ENCODE measurements at regions not wholly inside any gene's neighbourhood (a gene's known extent, or its start where the extent isn't known, plus 50 kb on each side); places are given as distances from the start of the nearest gene placed in this dataset.

GRCh38 chr1:242728696-242729095 lies 204.2 kb upstream of the PLD5 start:
- Histone ChIP-seq H3K4me1 (no peaks in the 10 kb centered on the region), H3K9me3 (peaks cover 0 to 20% (median 0%) of the 10 kb centered on the region in 8 donors), H3K27ac (no peak overlapping the region), H3K27me3 (replicated peaks in 1 of 7) (no peaks in the 10 kb centered on the region), H3K36me3 (no peaks in the 10 kb centered on the region), H3K4me3 (no peak overlapping the region)
- TF ChIP-seq POLR2A (IDR thresholded peaks at IDR 0.05) (no peak), POLR2AphosphoS5 (IDR thresholded peaks at IDR 0.05) (no peak)
- TF ChIP-seq, protein P1, sequence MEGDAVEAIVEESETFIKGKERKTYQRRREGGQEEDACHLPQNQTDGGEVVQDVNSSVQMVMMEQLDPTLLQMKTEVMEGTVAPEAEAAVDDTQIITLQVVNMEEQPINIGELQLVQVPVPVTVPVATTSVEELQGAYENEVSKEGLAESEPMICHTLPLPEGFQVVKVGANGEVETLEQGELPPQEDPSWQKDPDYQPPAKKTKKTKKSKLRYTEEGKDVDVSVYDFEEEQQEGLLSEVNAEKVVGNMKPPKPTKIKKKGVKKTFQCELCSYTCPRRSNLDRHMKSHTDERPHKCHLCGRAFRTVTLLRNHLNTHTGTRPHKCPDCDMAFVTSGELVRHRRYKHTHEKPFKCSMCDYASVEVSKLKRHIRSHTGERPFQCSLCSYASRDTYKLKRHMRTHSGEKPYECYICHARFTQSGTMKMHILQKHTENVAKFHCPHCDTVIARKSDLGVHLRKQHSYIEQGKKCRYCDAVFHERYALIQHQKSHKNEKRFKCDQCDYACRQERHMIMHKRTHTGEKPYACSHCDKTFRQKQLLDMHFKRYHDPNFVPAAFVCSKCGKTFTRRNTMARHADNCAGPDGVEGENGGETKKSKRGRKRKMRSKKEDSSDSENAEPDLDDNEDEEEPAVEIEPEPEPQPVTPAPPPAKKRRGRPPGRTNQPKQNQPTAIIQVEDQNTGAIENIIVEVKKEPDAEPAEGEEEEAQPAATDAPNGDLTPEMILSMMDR (IDR thresholded peaks at IDR 0.05 in 8 of 11, conservative IDR thresholded peaks at IDR 0.05 in 3 of 11), result no peak
- intact Hi-C loops (cut with DNase I; ENCODE audit: low total_unique reads), result no loop called here
- DNase-seq, result no peak
- 83 to 89% (median 87%) methylated on average over 4 of the region's 4 CpGs for WGBS, 5 donors

DNA sequence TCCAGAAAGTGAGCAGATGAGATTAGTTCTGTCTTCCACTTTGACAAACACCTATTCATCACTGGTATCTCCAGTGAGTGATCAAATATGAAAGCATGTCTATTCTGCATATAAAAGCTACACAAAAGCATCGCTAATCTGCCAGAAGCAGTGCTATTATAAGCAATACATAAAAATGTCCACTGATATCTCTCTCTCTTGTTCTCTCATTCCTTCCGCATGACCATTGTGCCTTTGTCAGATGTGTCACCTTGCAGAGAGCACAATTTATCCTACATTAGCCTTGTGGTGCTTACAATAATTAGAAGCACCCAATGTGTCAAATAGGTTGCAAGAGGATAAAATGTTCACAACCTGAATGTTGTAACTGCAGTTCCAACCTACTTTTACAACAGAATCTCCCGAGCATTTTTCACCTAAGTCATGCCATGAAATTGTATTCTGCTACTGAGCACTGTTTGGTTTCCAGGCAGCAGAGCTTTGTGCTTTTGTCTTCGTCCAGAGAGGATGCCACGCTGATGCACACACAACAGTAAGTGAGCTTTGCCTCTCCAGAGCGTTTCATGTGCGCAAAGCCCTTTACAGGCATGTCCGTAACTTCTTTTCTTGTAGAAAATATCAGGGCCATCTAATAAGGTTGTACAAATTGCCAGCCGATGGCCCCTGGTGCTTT lies 198.7 kb upstream of the PLD5 start:
- no peak overlapping the region for H3K4me3 ChIP-seq
- H3K9me3 ChIP-seq, result peaks cover 0 to 11% (median 0%) of the 10 kb centered on the region in 8 donors
- no peaks in the 10 kb centered on the region for H3K4me1 ChIP-seq
- intact Hi-C loops (cut with DNase I; ENCODE audit: low total_unique reads), result no loop called here
- no peaks in the 10 kb centered on the region for H3K27me3 ChIP-seq (replicated peaks in 1 of 7)
- no peak overlapping the region for H3K27ac ChIP-seq
- DNase-seq, result no peak
- WGBS, 5 donors, result 83 to 91% (median 86%) methylated on average over 9 of the region's 9 CpGs
- no peaks in the 10 kb centered on the region for H3K36me3 ChIP-seq
- TF ChIP-seq, protein P1 (IDR thresholded peaks at IDR 0.05 in 8 of 11, conservative IDR thresholded peaks at IDR 0.05 in 3 of 11), result no peak
- TF ChIP-seq POLR2A (IDR thresholded peaks at IDR 0.05) (no peak), POLR2AphosphoS5 (IDR thresholded peaks at IDR 0.05) (no peak)

GRCh38 chr1:242718967-242719366 lies 194.5 kb upstream of the PLD5 start:
- intact Hi-C loops (cut with DNase I; ENCODE audit: low total_unique reads), result no loop called here
- no peak overlapping the region for H3K27ac ChIP-seq
- DNase-seq, result no peak
- WGBS, 5 donors, result 70 to 82% (median 76%) methylated on average over 6 of the region's 6 CpGs
- H3K27me3 ChIP-seq (replicated peaks in 1 of 7), result no peaks in the 10 kb centered on the region
- H3K9me3 ChIP-seq, result peaks cover 0 to 21% (median 0%) of the 10 kb centered on the region in 8 donors
- H3K36me3 ChIP-seq, result no peaks in the 10 kb centered on the region
- TF ChIP-seq POLR2AphosphoS5 (IDR thresholded peaks at IDR 0.05), result no peak
- no peak for TF ChIP-seq POLR2A (IDR thresholded peaks at IDR 0.05)
- TF ChIP-seq, protein P1 (IDR thresholded peaks at IDR 0.05 in 8 of 11, conservative IDR thresholded peaks at IDR 0.05 in 3 of 11), result no peak
- no peak overlapping the region for H3K4me3 ChIP-seq
- H3K4me1 ChIP-seq, result no peaks in the 10 kb centered on the region

DNA sequence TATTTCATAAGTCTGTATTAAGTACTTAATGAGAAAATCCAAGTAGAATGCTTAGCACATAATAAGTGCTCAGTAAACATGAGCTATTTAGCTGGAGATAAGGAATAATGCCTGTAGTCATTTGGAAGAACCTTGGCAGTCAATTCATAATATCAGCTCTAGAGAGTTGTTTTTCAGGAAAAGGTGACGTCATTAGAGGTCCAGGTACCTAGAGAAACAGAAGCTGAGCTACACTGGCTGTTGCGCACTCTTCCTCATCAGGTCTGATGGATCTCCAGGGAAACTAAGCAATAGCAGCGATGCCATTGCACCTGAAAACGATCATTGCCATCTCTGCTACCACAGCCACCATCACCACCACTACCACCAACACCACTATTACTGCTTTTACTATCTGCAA lies 187.8 kb upstream of the PLD5 start:
- TF ChIP-seq POLR2AphosphoS5 (IDR thresholded peaks at IDR 0.05), result no peak
- TF ChIP-seq, protein P1 (IDR thresholded peaks at IDR 0.05 in 8 of 11, conservative IDR thresholded peaks at IDR 0.05 in 3 of 11), result no peak
- no peak for TF ChIP-seq POLR2A (IDR thresholded peaks at IDR 0.05)
- intact Hi-C loops (cut with DNase I; ENCODE audit: low total_unique reads), result no loop called here
- Histone ChIP-seq H3K27me3 (replicated peaks in 1 of 7) (no peaks in the 10 kb centered on the region), H3K27ac (no peak overlapping the region), H3K4me1 (no peaks in the 10 kb centered on the region), H3K9me3 (peaks cover 0 to 11% (median 0%) of the 10 kb centered on the region in 8 donors), H3K36me3 (no peaks in the 10 kb centered on the region), H3K4me3 (no peak overlapping the region)
- 72 to 86% (median 77%) methylated on average over 4 of the region's 4 CpGs for WGBS, 5 donors
- DNase-seq, result no peak

Measured in spleen (tissue), 11 donors.